GM23248 (cell line): ENCODE measurements at regions not wholly inside any gene's neighbourhood (a gene's known extent, or its start where the extent isn't known, plus 50 kb on each side); places are given as distances from the start of the nearest gene placed in this dataset.

Experiments
- DNase-seq: peaks from one replicate; pipeline ENCODE4 v3.0.0-alpha.2; 2015
- H2AFZ ChIP-seq: fragments of 200-600 bp; sonication (generic); 2 replicates; pipeline ENCODE4 v1.6.1; 2016; ENCODE audit warnings: antibody characterized with exemption
- H3F3A ChIP-seq: fragments of 200-600 bp; sonication (generic); 2 replicates; pipeline ENCODE4 v1.6.1; 2016; ENCODE audit warnings: mild to moderate bottlenecking, antibody characterized with exemption, mixed run types; ENCODE audit not compliant: insufficient read depth
- H3K27ac ChIP-seq: fragments of 200-600 bp; sonication (generic); 2 replicates; pipeline ENCODE4 v1.5.1; 2016; ENCODE audit warnings: mild to moderate bottlenecking
- H3K27me3 ChIP-seq: fragments of 200-600 bp; sonication (generic); replicated peaks from 2 replicates; pipeline ENCODE4 v1.6.1; 2016; ENCODE audit warnings: mild to moderate bottlenecking; ENCODE audit not compliant: insufficient read depth
- H3K36me3 ChIP-seq: fragments of 200-600 bp; sonication (generic); 2 replicates; pipeline ENCODE4 v1.6.1; 2016; ENCODE audit warnings: low read depth, mild to moderate bottlenecking
- H3K4me1 ChIP-seq: fragments of 200-600 bp; sonication (generic); 2 replicates; pipeline ENCODE4 v1.6.1; 2016; ENCODE audit warnings: mild to moderate bottlenecking; ENCODE audit not compliant: insufficient read depth
- H3K4me2 ChIP-seq: fragments of 200-600 bp; sonication (generic); one replicate; pipeline ENCODE4 v1.6.1; 2016; ENCODE audit warnings: mild to moderate bottlenecking; ENCODE audit not compliant: unreplicated experiment
- H3K4me3 ChIP-seq: fragments of 200-600 bp; sonication (generic); 2 replicates; pipeline ENCODE4 v1.5.1; 2016; ENCODE audit warnings: mild to moderate bottlenecking
- H3K79me2 ChIP-seq: fragments of 200-600 bp; sonication (generic); 2 replicates; pipeline ENCODE4 v1.6.1; 2016; ENCODE audit warnings: mild to moderate bottlenecking; ENCODE audit not compliant: insufficient read depth
- H3K9ac ChIP-seq: fragments of 200-600 bp; sonication (generic); 2 replicates; pipeline ENCODE4 v1.6.1; 2016; ENCODE audit warnings: mild to moderate bottlenecking
- H3K9me2 ChIP-seq: fragments of 200-600 bp; sonication (generic); 2 replicates; pipeline ENCODE4 v1.6.1; 2016; ENCODE audit warnings: mixed run types, mild to moderate bottlenecking, moderate library complexity; ENCODE audit not compliant: insufficient read depth
- H3K9me3 ChIP-seq: fragments of 200-600 bp; sonication (generic); one replicate; pipeline ENCODE4 v1.6.1; 2017; ENCODE audit warnings: low read depth
- H4K20me1 ChIP-seq: fragments of 200-600 bp; sonication (generic); 2 replicates; pipeline ENCODE4 v1.6.0; 2016; ENCODE audit not compliant: insufficient read depth
- EZH2 ChIP-seq: fragments of 200-600 bp; sonication (generic); IDR thresholded peaks from 2 replicates; pipeline ENCODE4 v1.6.1; 2018; ENCODE audit warnings: antibody characterized with exemption, mild to moderate bottlenecking; ENCODE audit not compliant: insufficient read depth, poor library complexity, severe bottlenecking
- EZH2phosphoT487 ChIP-seq: fragments of 200-600 bp; sonication (generic); IDR thresholded peaks from 2 replicates; pipeline ENCODE4 v1.6.1; 2018; ENCODE audit warnings: antibody characterized with exemption, moderate library complexity, mild to moderate bottlenecking, low read depth; ENCODE audit not compliant: insufficient read depth
- WGBS, 2 experiments: methylation state at CpG; one replicate each; pipeline ENCODE4 v1.1.6; 2015 to 2017; ENCODE audit warnings: low lambda C conversion rate in 2 of 2, low coverage in 1 of 2; ENCODE audit errors: missing lambda C conversion rate in 2 of 2; 5-methylcytosine and 5-hydroxymethylcytosine counted together
- in situ Hi-C: fragments of 300-500 bp; cut with MboI; formaldehyde crosslinking; loops from 2 replicates; pipeline ENCODE4 v1.15.0; 2020

DNA sequence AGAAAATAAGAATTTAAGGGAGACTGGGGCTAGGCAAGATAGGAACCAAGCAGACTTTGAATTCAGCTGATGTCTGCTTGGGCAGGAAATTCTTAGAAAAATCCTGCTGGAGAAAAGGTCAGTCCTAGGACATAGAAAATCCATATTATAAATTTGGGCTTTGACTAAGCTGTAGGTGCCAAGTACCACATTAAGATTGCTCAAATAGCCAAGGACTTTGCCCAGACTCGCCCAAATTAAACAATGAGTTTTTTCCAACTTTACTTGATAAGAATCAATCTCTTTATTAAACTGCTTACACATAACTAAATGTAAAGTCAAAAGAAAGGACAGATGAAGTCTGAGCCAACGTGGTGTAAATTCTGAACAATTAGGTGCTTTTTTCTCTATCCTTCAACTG, 95.4 kb downstream of the FUNDC1 start:
- Histone ChIP-seq H3K27me3 (no peaks in the 10 kb centered on the region), H3K4me3 (no peak overlapping the region), H3K27ac (no peak overlapping the region), H3K9ac (no peak overlapping the region), H2AFZ (no peak overlapping the region), H3K4me2 (no peak overlapping the region), H3F3A (no peaks in the 10 kb centered on the region), H3K9me3 (no peaks in the 10 kb centered on the region), H3K79me2 (no peaks in the 10 kb centered on the region), H3K36me3 (no peaks in the 10 kb centered on the region), H4K20me1 (no peaks in the 10 kb centered on the region), H3K9me2 (no peaks in the 10 kb centered on the region), H3K4me1 (no peaks in the 10 kb centered on the region)
- 40 to 46% methylated on average over 2 of the region's 2 CpGs for WGBS, 2 experiments
- DNase-seq = no peak
- TF ChIP-seq EZH2phosphoT487 (no peak), EZH2 (no peak)
- in situ Hi-C loops = no loop called here

DNA sequence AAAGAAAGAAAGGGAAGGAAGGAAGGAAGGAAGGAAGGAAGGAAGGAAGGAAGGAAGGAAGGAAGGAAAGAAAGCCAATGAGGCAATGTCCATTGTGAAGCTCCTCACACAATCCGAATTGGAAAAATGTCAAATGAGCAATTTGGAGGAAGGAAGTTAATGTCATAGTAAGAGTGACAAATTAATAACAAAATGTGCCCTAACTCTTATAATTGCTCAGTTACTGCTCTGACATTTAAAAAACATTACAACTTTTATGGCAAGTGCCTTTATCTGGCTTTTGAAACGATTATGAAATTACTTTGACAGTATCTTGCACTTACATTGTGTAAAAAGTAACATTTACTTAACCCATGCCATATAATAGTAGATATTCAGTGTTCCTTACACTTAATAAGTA, 96.5 kb upstream of the EFHC2 start:
- no peak for TF ChIP-seq EZH2
- TF ChIP-seq EZH2phosphoT487 = no peak
- WGBS, 2 experiments = 7 to 8% methylated on average over 2 of the region's 2 CpGs
- no peak overlapping the region for H3K9ac ChIP-seq

GRCh38 chrX:44439242-44439794, 95.8 kb upstream of the EFHC2 start:
- no peak for DNase-seq
- 41 to 74% methylated on average over 2 of the region's 2 CpGs for WGBS, 2 experiments
- no peaks in the 10 kb centered on the region for H3F3A ChIP-seq

More for the DNA sequence above, 96.5 kb upstream of the EFHC2 start:
- Histone ChIP-seq H3K9me3 (no peaks in the 10 kb centered on the region), H4K20me1 (no peaks in the 10 kb centered on the region), H2AFZ (no peak overlapping the region), H3K36me3 (no peaks in the 10 kb centered on the region), H3K4me1 (no peaks in the 10 kb centered on the region), H3K27me3 (no peaks in the 10 kb centered on the region), H3K27ac (no peak overlapping the region), H3K4me2 (no peak overlapping the region), H3K4me3 (no peak overlapping the region), H3F3A (no peaks in the 10 kb centered on the region), H3K79me2 (no peaks in the 10 kb centered on the region), H3K9me2 (no peaks in the 10 kb centered on the region)
- DNase-seq = no peak
- in situ Hi-C loops = no loop called here

GRCh38 chrX:44435047-44435446, 91.6 kb upstream of the EFHC2 start:
- in situ Hi-C loops = no loop called here
- no peaks in the 10 kb centered on the region for H3K9me3 ChIP-seq
- no peaks in the 10 kb centered on the region for H3K4me1 ChIP-seq
- no peaks in the 10 kb centered on the region for H4K20me1 ChIP-seq
- no peak overlapping the region for H3K27ac ChIP-seq
- no peak overlapping the region for H3K9ac ChIP-seq
- DNase-seq = no peak
- no peaks in the 10 kb centered on the region for H3K9me2 ChIP-seq
- no peak for TF ChIP-seq EZH2
- TF ChIP-seq EZH2phosphoT487 = no peak
- H3F3A ChIP-seq = no peaks in the 10 kb centered on the region
- H3K79me2 ChIP-seq = no peaks in the 10 kb centered on the region
- no peak overlapping the region for H2AFZ ChIP-seq
- no peaks in the 10 kb centered on the region for H3K36me3 ChIP-seq
- no peak overlapping the region for H3K4me2 ChIP-seq
- H3K27me3 ChIP-seq = no peaks in the 10 kb centered on the region
- no peak overlapping the region for H3K4me3 ChIP-seq

More at GRCh38 chrX:44439242-44439794, 95.8 kb upstream of the EFHC2 start:
- Histone ChIP-seq H3K9ac (no peak overlapping the region), H3K9me3 (no peaks in the 10 kb centered on the region), H3K79me2 (no peaks in the 10 kb centered on the region), H4K20me1 (no peaks in the 10 kb centered on the region), H3K4me2 (no peak overlapping the region), H3K4me1 (no peaks in the 10 kb centered on the region), H3K36me3 (no peaks in the 10 kb centered on the region), H2AFZ (no peak overlapping the region), H3K4me3 (no peak overlapping the region), H3K27me3 (no peaks in the 10 kb centered on the region), H3K27ac (no peak overlapping the region), H3K9me2 (no peaks in the 10 kb centered on the region)
- TF ChIP-seq EZH2phosphoT487 = no peak
- no peak for TF ChIP-seq EZH2
- in situ Hi-C loops = no loop called here

DNA sequence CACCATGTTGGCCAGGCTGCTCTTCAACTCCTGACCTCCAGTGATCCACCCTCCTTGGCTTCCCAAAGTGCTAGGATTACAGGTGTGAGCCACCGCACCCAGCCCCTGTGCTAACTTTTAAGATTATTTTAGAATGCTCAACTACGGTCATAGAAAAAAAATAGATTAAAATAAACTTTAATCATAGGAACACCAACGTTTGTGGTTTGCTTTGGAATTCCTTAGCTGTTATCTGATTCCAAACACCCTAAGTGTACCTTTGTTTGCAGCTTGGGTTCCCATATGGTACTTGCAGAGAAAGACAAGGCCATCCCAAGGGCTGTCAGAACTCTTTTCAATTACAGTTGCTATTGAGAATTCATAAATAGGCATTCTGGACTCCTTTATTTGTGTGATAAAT, 90.1 kb upstream of the EFHC2 start:
- no peaks in the 10 kb centered on the region for H3K9me2 ChIP-seq
- H4K20me1 ChIP-seq = no peaks in the 10 kb centered on the region
- H3K4me1 ChIP-seq = no peaks in the 10 kb centered on the region
- no peaks in the 10 kb centered on the region for H3K79me2 ChIP-seq
- in situ Hi-C loops = no loop called here
- WGBS, 2 experiments = 72 to 83% methylated on average over 3 of the region's 3 CpGs
- no peaks in the 10 kb centered on the region for H3F3A ChIP-seq
- no peaks in the 10 kb centered on the region for H3K36me3 ChIP-seq
- TF ChIP-seq EZH2phosphoT487 (no peak), EZH2 (no peak)
- H2AFZ ChIP-seq = no peak overlapping the region
- no peak overlapping the region for H3K4me2 ChIP-seq
- H3K27ac ChIP-seq = no peak overlapping the region
- no peaks in the 10 kb centered on the region for H3K27me3 ChIP-seq
- H3K9me3 ChIP-seq = no peaks in the 10 kb centered on the region
- no peak overlapping the region for H3K4me3 ChIP-seq
- no peak for DNase-seq
- no peak overlapping the region for H3K9ac ChIP-seq
